ENCODE measurements at regions not wholly inside any gene's neighbourhood (a gene's known extent, or its start where the extent isn't known, plus 50 kb on each side); places are given as distances from the start of the nearest gene placed in this dataset.

DNA sequence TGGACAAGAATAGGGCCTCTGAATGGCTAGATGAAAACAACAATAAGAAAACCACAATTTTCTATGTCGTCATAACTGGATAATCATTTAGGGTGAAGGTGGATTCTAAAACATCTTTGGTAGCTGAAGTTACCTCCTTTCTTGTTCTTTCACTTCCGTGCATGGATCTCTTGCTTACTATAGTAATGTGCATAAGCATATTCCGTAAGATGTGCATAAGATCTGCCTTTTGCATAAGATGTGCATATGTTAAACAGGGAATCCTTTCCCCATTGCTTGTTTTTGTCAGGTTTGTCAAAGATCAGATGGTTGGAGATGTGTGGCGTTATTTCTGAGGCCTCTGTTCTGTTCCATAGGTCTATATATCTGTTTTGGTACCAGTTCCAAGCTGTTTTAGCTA, 353.6 kb downstream of the MTX2 start:
- TF ChIP-seq, protein P1, sequence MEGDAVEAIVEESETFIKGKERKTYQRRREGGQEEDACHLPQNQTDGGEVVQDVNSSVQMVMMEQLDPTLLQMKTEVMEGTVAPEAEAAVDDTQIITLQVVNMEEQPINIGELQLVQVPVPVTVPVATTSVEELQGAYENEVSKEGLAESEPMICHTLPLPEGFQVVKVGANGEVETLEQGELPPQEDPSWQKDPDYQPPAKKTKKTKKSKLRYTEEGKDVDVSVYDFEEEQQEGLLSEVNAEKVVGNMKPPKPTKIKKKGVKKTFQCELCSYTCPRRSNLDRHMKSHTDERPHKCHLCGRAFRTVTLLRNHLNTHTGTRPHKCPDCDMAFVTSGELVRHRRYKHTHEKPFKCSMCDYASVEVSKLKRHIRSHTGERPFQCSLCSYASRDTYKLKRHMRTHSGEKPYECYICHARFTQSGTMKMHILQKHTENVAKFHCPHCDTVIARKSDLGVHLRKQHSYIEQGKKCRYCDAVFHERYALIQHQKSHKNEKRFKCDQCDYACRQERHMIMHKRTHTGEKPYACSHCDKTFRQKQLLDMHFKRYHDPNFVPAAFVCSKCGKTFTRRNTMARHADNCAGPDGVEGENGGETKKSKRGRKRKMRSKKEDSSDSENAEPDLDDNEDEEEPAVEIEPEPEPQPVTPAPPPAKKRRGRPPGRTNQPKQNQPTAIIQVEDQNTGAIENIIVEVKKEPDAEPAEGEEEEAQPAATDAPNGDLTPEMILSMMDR (IDR thresholded peaks at IDR 0.05): no peak
- TF ChIP-seq POLR2A (IDR thresholded peaks at IDR 0.05): no peak

All from Peyer's patch (tissue), 4 donors.